ENCODE measurements at regions not wholly inside any gene's neighbourhood (a gene's known extent, or its start where the extent isn't known, plus 50 kb on each side); places are given as distances from the start of the nearest gene placed in this dataset.

DNA sequence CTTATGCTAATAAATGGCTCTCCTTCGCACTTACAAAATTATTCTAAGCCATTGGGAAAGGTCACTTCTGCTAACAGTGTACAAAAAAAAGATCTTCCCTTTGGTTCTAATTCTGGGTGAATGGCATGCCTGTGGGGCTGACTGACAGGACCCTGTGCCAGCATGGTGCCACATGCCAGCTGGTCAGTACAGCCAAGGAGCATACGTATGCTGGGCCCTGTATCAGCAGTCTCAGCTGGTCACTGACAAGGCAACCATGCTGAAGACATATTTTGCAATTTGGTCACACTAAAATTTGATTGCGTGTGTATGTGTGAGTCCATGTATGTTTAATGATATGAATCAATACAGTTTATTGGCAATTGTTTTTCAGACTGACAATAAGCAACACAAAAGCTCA lies 246.1 kb downstream of the TBL1XR1 start:
- FAIRE-seq: no peak
- 51% methylated on average over 3 of the region's 3 CpGs for WGBS (ENCODE audit: low lambda C conversion rate)
- ATAC-seq: no peak

DNA sequence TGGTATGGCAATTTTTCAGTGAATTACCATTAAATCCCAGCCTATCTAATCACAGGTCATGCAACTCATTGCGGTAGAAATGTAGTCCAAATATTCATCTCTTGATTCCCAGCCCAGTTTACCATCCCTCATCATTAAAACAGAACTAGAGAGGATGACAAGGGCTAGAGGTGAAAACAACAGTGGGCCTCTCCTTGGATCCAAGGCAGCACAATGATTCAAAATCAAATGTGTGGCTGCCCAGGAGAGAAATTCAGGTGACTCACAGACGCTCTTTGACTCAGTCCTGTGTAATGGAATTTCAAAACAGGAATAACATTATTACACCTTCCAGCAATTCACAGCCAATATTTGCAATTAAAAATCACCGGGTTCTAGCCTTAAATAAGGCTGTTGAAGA lies 246.5 kb downstream of the TBL1XR1 start:
- H3K27me3 ChIP-seq (ENCODE audit: control insufficient read depth in 1 of 2, insufficient read depth in 2 of 2, low read length in 2 of 2): no peaks in the 10 kb centered on the region
- no peak overlapping the region for H3K4me3 ChIP-seq (replicated peaks in 1 of 3; ENCODE audit: insufficient read depth in 1 of 3, low read depth in 2 of 3, low read length in 3 of 3)
- POLR2A ChIA-PET: no interaction called here
- no peak overlapping the region for H3K4me2 ChIP-seq (ENCODE audit: low read depth, low read length)
- no peaks in the 10 kb centered on the region for H3K79me2 ChIP-seq (ENCODE audit: insufficient read depth, low read length)
- DNase-seq (ENCODE audit: low spot score): no peak
- no peaks in the 10 kb centered on the region for H3K4me1 ChIP-seq (ENCODE audit: insufficient read depth, low read length)
- in situ Hi-C loops (cut with HindIII; ENCODE audit: extremely low pct_ligation_motif_present, low pct_unique_long_range_greater_than_20kb) (no loop called here), intact Hi-C loops (cut with micrococcal nuclease; ENCODE audit: unreplicated experiment) (no loop called here)
- H3K36me3 ChIP-seq (replicated peaks in 1 of 2; ENCODE audit: control insufficient read depth in 1 of 2, insufficient read depth in 2 of 2, low read length in 2 of 2): no peaks in the 10 kb centered on the region
- H3K9me3 ChIP-seq (ENCODE audit: low read length): no peaks in the 10 kb centered on the region
- no peak overlapping the region for H3K9ac ChIP-seq (ENCODE audit: insufficient read depth, low read depth, low read length)
- CTCF ChIA-PET (ENCODE audit: low intra/inter-chr PET ratio, low total read pairs): no interaction called here
- no TSS peak for BruUV-seq (replicated peaks)
- no peak for FAIRE-seq
- 0% methylated on average over 3 of the region's 3 CpGs for WGBS (ENCODE audit: low lambda C conversion rate)
- no peak overlapping the region for H2AFZ ChIP-seq (ENCODE audit: low read length)
- no peaks in the 10 kb centered on the region for H4K20me1 ChIP-seq (ENCODE audit: insufficient read depth, low read length)
- H3K27ac ChIP-seq (ENCODE audit: extremely low read length, insufficient read depth, low read length): no peak overlapping the region
- no peak for ATAC-seq
- TF ChIP-seq, protein P1, sequence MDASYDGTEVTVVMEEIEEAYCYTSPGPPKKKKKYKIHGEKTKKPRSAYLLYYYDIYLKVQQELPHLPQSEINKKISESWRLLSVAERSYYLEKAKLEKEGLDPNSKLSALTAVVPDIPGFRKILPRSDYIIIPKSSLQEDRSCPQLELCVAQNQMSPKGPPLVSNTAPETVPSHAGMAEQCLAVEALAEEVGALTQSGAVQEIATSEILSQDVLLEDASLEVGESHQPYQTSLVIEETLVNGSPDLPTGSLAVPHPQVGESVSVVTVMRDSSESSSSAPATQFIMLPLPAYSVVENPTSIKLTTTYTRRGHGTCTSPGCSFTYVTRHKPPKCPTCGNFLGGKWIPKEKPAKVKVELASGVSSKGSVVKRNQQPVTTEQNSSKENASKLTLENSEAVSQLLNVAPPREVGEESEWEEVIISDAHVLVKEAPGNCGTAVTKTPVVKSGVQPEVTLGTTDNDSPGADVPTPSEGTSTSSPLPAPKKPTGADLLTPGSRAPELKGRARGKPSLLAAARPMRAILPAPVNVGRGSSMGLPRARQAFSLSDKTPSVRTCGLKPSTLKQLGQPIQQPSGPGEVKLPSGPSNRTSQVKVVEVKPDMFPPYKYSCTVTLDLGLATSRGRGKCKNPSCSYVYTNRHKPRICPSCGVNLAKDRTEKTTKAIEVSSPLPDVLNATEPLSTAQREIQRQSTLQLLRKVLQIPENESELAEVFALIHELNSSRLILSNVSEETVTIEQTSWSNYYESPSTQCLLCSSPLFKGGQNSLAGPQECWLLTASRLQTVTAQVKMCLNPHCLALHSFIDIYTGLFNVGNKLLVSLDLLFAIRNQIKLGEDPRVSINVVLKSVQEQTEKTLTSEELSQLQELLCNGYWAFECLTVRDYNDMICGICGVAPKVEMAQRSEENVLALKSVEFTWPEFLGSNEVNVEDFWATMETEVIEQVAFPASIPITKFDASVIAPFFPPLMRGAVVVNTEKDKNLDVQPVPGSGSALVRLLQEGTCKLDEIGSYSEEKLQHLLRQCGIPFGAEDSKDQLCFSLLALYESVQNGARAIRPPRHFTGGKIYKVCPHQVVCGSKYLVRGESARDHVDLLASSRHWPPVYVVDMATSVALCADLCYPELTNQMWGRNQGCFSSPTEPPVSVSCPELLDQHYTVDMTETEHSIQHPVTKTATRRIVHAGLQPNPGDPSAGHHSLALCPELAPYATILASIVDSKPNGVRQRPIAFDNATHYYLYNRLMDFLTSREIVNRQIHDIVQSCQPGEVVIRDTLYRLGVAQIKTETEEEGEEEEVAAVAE (CRISPR knock-in tag; IDR thresholded peaks at IDR 0.05; ENCODE audit: borderline replicate concordance): no peak
- TF ChIP-seq ZNF646 (CRISPR knock-in tag; IDR thresholded peaks at IDR 0.05): no peak
- TF ChIP-seq HNRNPK (IDR thresholded peaks at IDR 0.05; ENCODE audit: low read depth, low read length, poor library complexity, severe bottlenecking): no peak
- TF ChIP-seq FOXK1 (CRISPR knock-in tag; IDR thresholded peaks at IDR 0.05; ENCODE audit: borderline replicate concordance, low read depth): no peak
- no peak for TF ChIP-seq SMARCC2 (IDR thresholded peaks at IDR 0.05)

More for the DNA sequence above, 246.1 kb downstream of the TBL1XR1 start:
- Histone ChIP-seq H4K20me1 (ENCODE audit: insufficient read depth, low read length) (no peaks in the 10 kb centered on the region), H3K36me3 (replicated peaks in 1 of 2; ENCODE audit: control insufficient read depth in 1 of 2, insufficient read depth in 2 of 2, low read length in 2 of 2) (no peaks in the 10 kb centered on the region), H3K9ac (ENCODE audit: insufficient read depth, low read depth, low read length) (no peak overlapping the region), H2AFZ (ENCODE audit: low read length) (no peak overlapping the region), H3K9me3 (ENCODE audit: low read length) (no peaks in the 10 kb centered on the region), H3K4me3 (replicated peaks in 1 of 3; ENCODE audit: insufficient read depth in 1 of 3, low read depth in 2 of 3, low read length in 3 of 3) (no peak overlapping the region), H3K27ac (ENCODE audit: extremely low read length, insufficient read depth, low read length) (no peak overlapping the region), H3K27me3 (ENCODE audit: control insufficient read depth in 1 of 2, insufficient read depth in 2 of 2, low read length in 2 of 2) (no peaks in the 10 kb centered on the region), H3K4me1 (ENCODE audit: insufficient read depth, low read length) (no peaks in the 10 kb centered on the region), H3K4me2 (ENCODE audit: low read depth, low read length) (no peak overlapping the region), H3K79me2 (ENCODE audit: insufficient read depth, low read length) (no peaks in the 10 kb centered on the region)
- TF ChIP-seq ZNF430 (CRISPR knock-in tag; IDR thresholded peaks at IDR 0.05) (no peak), TOE1 (CRISPR knock-in tag; IDR thresholded peaks at IDR 0.05) (no peak)
- no TSS peak for BruUV-seq (replicated peaks)
- POLR2A ChIA-PET: no interaction called here
- CTCF ChIA-PET (ENCODE audit: low intra/inter-chr PET ratio, low total read pairs): no interaction called here
- intact Hi-C loops (cut with micrococcal nuclease; ENCODE audit: unreplicated experiment): no loop called here
- DNase-seq (ENCODE audit: low spot score): no peak
- in situ Hi-C loops (cut with HindIII; ENCODE audit: extremely low pct_ligation_motif_present, low pct_unique_long_range_greater_than_20kb): no loop called here
